SH-SY5Y (cell line): ENCODE measurements at regions not wholly inside any gene's neighbourhood (a gene's known extent, or its start where the extent isn't known, plus 50 kb on each side); places are given as distances from the start of the nearest gene placed in this dataset.

Source experiments
- GATA2 ChIP-seq: IDR thresholded peaks from 2 replicates; pipeline ENCODE4 v1.6.1; 2011; ENCODE audit warnings: mild to moderate bottlenecking, low read depth, low read length
- GATA3 ChIP-seq: IDR thresholded peaks from 2 replicates; pipeline ENCODE4 v1.6.1; 2011; ENCODE audit warnings: low read depth, mild to moderate bottlenecking, low read length, moderate library complexity

- TF ChIP-seq GATA3 (no peak), GATA2 (no peak)
Observed at GRCh38 chr13:79211377-79211776, 194.7 kb downstream of the RBM26 start.

GRCh38 chr13:79197933-79198332 is 208.1 kb downstream of the RBM26 start:
- TF ChIP-seq GATA3 (no peak), GATA2 (no peak)

GRCh38 chr13:79196843-79197242 is 209.2 kb downstream of the RBM26 start:
- TF ChIP-seq GATA3, result no peak
- no peak for TF ChIP-seq GATA2

GRCh38 chr13:79196366-79196765 is 209.7 kb downstream of the RBM26 start:
- TF ChIP-seq GATA2 (no peak), GATA3 (no peak)

GRCh38 chr13:79194727-79195126 is 211.3 kb downstream of the RBM26 start:
- TF ChIP-seq GATA3, result no peak

- TF ChIP-seq GATA2 (no peak), GATA3 (no peak)
Observed at GRCh38 chr13:79194272-79194671, 211.8 kb downstream of the RBM26 start.

GRCh38 chr13:79191501-79191900 is 214.6 kb downstream of the RBM26 start:
- TF ChIP-seq GATA3 (no peak), GATA2 (no peak)

GRCh38 chr13:79190932-79191331 is 215.1 kb downstream of the RBM26 start:
- no peak for TF ChIP-seq GATA3
- no peak for TF ChIP-seq GATA2

GRCh38 chr13:79187917-79188690 is 218.0 kb downstream of the RBM26 start:
- TF ChIP-seq GATA3 (no peak), GATA2 (no peak)

- TF ChIP-seq GATA3, result no peak
Observed at GRCh38 chr13:79185580-79185979, 220.5 kb downstream of the RBM26 start.

GRCh38 chr13:79183231-79183630 is 222.8 kb downstream of the RBM26 start:
- TF ChIP-seq GATA3, result no peak
- no peak for TF ChIP-seq GATA2

GRCh38 chr13:79171141-79172061 is 234.7 kb downstream of the RBM26 start:
- TF ChIP-seq GATA3 (no peak), GATA2 (no peak)

- TF ChIP-seq GATA3, result no peak
- no peak for TF ChIP-seq GATA2
Observed at GRCh38 chr13:79160818-79161217, 245.2 kb downstream of the RBM26 start.

- no peak for TF ChIP-seq GATA3
- TF ChIP-seq GATA2, result no peak
Observed at GRCh38 chr13:79155883-79156282, 250.2 kb downstream of the RBM26 start.

- TF ChIP-seq GATA3 (no peak), GATA2 (no peak)
Observed at GRCh38 chr13:79149210-79149609, 256.8 kb downstream of the RBM26 start.

GRCh38 chr13:79141082-79141481 is 265.0 kb downstream of the RBM26 start:
- TF ChIP-seq GATA3, result peak; percentile 93
- TF ChIP-seq GATA2, result peak; percentile 93

GRCh38 chr13:79128158-79128557 is 277.9 kb downstream of the RBM26 start:
- TF ChIP-seq GATA2, result no peak
- TF ChIP-seq GATA3, result no peak
